ENCODE measurements at regions not wholly inside any gene's neighbourhood (a gene's known extent, or its start where the extent isn't known, plus 50 kb on each side); places are given as distances from the start of the nearest gene placed in this dataset.

DNA sequence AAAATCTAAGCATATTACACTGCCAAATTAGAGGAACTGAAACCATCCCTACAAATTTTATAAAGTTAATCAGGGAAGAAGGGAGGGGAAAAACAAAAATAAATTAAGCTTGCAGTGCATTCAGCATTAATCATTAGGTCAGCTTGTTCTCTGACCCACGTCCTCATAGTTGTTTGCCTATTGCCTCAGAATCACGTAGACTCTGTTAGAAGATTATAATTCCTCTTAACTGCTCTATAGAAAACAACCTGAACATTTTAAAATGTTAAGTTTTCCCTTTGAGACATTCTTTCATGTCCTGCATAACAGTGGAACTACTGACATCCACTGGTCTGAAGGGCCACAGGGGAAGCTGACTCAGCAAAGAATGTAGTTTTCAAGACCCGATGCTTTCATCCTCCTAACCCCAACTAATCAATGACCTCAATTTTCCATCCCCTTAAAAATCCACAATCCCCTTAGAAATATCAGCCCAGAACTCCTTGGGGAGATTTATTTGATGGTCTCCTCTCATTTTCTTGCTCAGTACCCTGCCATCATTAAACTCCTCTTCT is 112.4 kb downstream of the FBXO4 start:
- TF ChIP-seq CTCF (conservative IDR thresholded peaks at IDR 0.05 in 1 of 2, IDR thresholded peaks at IDR 0.05 in 1 of 2; ENCODE audit: low read depth in 1 of 2, low read length in 2 of 2) (no peak), EZH2 (IDR thresholded peaks at IDR 0.05; ENCODE audit: low read length, missing control alignments) (no peak)

Measured in fibroblast of lung (primary cell).